SH-SY5Y (cell line): ENCODE measurements at regions not wholly inside any gene's neighbourhood (a gene's known extent, or its start where the extent isn't known, plus 50 kb on each side); places are given as distances from the start of the nearest gene placed in this dataset.

Experiments used
- GATA2 ChIP-seq: IDR thresholded peaks from 2 replicates; pipeline ENCODE4 v1.6.1; 2011; ENCODE audit warnings: mild to moderate bottlenecking, low read depth, low read length
- GATA3 ChIP-seq: IDR thresholded peaks from 2 replicates; pipeline ENCODE4 v1.6.1; 2011; ENCODE audit warnings: low read depth, mild to moderate bottlenecking, low read length, moderate library complexity

DNA sequence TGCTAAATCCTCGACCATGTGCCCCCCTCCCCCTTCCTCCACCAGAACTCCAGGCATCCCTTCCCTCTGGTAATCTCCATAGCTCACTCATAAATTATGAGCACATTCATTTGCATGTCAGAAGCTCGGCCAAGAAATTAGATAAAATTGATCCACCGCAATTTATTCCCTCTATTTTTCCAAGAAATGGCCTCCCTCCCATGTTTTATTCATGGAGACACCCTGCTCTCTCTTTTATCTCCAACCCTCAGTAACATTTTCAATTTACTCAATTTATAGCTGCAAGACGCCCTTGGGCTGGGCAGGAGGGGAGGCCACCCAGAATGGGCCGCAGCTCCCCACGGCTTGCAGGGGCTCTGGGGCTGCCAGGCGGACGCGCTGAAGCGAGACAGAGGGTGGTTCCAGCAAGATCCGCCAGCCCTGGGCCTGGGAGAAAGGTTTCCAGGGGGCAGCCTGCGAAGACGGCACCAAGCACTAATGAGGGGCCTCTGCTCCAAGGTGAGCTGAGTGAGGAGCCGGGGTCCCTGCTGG, 54.7 kb upstream of the ZNF423 start:
- no peak for TF ChIP-seq GATA3
- TF ChIP-seq GATA2: no peak

GRCh38 chr16:49911430-49911829, 55.5 kb upstream of the ZNF423 start:
- TF ChIP-seq GATA3 (no peak), GATA2 (no peak)

GRCh38 chr16:49912721-49913120, 56.8 kb upstream of the ZNF423 start:
- no peak for TF ChIP-seq GATA3
- no peak for TF ChIP-seq GATA2

DNA sequence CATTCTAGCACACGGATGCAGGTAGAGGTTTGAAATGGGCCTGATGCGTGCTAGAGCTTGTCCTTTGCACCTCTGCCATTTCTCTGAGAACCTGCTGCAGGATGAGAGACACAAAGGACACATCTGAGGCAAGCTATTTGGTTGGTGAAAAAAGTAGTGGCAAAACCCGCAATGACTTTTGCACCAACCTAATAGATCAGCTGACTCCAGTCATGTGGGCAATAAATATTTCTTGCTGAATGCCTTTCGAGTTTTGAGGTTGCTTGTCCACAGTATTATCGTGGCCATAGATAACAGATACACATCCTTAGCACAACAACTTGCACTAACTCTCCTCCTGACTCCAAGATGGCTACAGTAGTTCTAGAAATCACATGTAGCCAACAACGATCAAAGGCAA, 57.8 kb upstream of the ZNF423 start:
- no peak for TF ChIP-seq GATA3
- TF ChIP-seq GATA2: no peak

DNA sequence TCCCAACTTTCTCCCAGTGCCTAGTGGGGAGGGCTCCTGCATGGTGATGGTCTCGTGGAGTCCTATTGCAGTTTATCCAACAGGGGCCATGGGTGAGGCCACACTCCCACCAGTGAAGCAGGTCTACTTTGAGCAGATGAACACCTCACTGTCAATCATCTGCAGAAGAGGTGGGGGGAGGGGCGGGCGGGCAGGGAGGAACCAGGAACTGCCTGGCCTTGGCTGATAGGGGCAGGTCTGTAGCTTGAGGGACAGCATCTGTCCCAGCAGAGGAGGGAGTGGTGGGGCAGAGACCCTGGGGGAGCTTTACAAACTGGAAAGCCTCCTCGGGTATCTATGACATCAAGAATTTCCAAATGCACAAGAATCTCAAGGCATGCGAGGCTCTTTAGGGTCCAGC, 58.7 kb upstream of the ZNF423 start:
- TF ChIP-seq GATA2 (no peak), GATA3 (no peak)

GRCh38 chr16:49918257-49918656, 62.3 kb upstream of the ZNF423 start:
- TF ChIP-seq GATA2 (no peak), GATA3 (no peak)

DNA sequence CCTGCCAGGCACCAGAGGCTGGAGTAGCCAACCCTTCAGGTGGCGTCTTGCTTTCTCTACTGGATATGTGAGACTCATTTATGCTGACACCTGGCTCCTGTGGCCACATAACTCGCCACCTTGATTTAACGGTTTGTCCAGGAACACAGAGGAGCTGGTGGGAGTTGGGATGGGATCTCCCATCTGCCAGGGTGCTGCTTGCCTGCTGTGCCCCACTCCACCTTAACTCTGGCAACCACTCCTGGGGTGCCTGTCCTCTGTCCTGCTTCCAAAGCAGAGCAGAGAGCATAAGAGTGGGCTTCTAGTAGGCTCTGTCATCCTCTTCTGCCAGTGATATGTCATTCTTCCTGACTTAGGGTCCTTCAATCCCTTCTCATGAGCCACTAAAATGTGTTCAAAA, 63.4 kb upstream of the ZNF423 start:
- TF ChIP-seq GATA2: no peak
- TF ChIP-seq GATA3: no peak

DNA sequence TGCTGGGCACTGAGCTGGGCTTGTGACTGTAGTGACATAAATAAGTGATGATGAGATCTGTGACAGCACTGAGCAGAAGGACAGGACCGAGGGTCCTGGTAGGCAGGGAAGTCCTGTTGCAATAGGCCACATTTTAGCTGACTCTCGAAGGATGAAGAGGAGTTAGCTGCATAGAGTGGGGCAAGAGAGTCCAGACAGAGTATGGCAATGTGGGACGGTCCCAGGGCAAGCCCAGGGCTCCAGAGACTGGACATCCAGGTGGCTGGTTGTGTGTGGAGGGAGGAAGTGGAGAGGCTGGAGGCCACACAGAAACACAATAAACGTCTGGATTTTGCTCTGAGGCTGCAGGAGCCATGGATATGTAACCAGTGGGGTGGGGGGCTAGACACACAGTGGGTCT, 64.5 kb upstream of the ZNF423 start:
- TF ChIP-seq GATA3: no peak
- TF ChIP-seq GATA2: no peak

GRCh38 chr16:49921106-49921505, 65.2 kb upstream of the ZNF423 start:
- TF ChIP-seq GATA2 (no peak), GATA3 (no peak)

DNA sequence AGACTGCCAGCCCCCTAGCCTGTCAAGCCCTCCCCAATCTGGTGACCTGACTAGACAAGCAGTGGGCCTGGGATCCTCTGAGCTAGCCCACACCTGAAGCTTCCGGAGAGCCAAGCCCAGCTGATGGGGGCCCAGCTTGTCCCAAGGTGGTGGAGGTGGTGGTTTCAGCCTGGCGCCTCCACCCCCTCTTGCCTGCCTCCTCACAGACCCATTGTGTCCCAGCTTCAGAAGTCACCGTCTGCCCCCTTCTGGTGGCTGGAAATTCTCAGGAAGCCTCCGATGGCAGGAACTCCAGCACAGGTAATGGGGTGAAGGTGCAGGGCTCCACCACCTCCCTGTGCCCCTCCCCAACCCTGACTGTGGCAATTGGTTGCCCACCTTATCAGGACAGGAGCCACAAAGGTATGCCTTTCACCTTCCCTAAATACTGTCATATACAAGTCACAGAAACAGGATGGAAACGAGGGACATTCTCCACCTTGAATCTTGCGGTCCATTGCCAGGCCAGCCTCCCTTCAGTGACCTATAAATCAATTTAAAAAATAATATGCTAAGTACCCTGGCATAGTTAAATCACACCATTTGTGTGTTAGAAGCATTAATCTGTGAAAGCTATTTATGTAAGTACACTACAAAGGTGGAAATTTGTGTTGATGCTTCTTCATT, 66.0 kb upstream of the ZNF423 start:
- TF ChIP-seq GATA3 (no peak), GATA2 (no peak)

DNA sequence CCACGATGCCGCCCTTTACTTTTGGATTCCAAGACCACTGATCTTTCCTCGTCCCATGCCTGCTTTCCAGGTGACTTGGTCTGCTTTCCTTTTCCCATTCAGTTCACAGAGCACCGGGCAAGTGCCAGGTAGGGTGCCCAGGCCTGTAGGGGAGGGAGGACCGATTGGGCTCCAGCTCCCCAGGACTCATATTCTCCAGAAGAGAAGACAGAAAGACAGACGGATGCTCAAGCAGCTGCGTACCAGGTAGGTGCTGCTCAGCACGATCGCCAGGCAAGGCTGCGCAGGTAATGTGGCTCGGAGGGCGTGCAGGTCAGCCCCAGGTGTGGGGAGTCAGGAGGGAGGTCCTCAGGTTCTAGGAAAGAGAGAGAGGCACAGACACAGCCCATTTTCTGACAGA, 67.5 kb upstream of the ZNF423 start:
- no peak for TF ChIP-seq GATA3
- no peak for TF ChIP-seq GATA2

DNA sequence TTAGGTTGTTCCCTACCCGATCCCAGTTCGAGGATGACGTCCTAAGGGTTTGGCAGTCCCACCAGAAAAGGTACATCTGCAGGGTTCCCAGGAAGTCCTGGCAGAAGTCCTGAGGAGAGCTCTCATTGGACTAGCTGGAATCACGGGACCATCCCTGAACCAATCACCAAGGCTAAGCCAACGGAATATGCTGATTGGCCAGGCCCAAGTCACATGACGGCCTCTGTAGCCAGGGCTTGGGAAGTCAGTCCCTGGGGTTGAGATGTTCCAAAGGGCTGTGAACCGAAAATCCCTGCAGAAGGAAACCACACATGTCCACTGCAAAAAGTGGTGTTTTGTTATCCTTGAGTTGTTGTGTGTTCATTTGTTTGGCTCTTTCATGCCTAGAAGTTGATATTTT, 68.2 kb upstream of the ZNF423 start:
- TF ChIP-seq GATA2: no peak
- TF ChIP-seq GATA3: no peak

DNA sequence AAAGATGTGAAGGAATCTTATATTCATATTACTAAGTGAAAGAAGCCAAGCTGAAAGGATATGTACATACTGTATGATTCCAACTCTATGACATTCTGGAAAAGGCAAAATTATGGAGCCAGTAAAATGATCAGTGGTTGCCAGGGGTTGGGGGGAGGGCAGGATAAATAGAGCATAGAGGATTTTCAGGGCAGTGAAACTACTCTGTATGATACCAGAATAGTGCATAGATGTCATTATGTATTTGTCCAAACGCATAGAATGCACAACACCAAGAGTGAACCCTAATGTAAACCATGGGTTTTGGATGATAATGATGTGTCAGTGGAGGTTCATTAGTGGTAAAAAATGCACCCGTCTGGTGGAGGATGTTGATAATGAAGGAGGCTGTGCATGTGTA, 71.0 kb upstream of the ZNF423 start:
- no peak for TF ChIP-seq GATA3
- no peak for TF ChIP-seq GATA2

DNA sequence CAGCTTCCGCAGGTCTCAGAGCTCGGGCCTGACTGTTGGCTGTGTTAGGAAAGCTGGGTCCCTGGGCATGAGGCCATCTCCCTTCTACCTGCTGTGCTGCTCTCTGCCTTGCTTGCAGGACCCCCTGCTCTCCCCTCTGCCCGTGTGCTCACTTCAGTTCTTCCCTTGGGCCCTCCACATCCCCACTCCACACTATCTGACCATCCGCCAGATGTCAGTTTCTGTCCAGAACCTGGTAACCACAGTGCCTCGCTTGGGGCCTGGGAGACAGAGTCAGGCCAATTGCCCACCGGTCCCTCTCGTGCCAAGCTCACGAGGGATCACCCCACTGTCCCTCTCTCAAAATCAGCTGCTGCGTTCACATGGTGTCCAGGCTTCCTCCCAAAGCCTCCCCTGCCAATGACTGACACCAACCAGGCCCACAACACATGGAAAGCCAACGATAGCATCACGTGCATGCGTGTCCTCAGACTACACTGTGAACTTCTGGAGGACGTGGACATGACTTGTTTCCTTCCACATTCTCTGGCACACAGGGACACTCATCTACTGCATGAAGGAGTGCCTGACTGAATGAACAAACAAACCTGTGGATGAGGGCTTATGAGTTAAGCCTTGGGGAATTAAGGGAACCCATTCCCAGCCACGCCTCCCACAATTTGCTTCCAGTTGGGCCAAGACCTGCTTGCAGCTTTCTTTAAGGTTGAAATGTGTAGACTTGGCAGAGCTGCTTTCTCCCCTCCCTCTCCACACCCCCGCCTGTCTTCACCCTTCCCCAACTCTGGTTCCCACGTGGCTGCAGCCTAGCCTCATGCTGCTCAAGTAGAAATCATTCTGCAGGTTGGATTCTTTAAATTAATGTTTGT, 72.5 kb upstream of the ZNF423 start:
- TF ChIP-seq GATA3 (no peak), GATA2 (no peak)

DNA sequence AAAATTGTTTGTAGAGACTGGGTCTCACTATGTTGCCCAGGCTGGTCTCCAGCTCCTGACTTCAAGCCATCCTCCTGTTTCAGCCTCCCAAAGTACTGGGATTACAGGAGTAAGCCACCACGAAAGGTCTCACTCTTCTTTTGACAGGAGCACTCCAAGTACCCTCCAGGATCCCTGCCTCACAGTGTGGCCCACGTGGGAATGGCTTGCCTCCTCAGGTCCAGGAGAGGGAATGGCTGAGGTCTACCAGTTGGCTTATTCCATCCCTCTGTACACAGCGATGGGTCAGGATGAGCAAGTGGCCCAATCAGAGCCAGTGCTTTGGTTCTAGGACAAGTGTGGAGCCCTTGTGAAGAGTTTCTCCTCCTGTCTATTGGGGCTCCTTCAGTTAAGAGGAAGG, 73.7 kb upstream of the ZNF423 start:
- TF ChIP-seq GATA2: no peak
- TF ChIP-seq GATA3: no peak

- TF ChIP-seq GATA3 (no peak), GATA2 (no peak)
Observed at GRCh38 chr16:49930841-49931240, 74.9 kb upstream of the ZNF423 start.

DNA sequence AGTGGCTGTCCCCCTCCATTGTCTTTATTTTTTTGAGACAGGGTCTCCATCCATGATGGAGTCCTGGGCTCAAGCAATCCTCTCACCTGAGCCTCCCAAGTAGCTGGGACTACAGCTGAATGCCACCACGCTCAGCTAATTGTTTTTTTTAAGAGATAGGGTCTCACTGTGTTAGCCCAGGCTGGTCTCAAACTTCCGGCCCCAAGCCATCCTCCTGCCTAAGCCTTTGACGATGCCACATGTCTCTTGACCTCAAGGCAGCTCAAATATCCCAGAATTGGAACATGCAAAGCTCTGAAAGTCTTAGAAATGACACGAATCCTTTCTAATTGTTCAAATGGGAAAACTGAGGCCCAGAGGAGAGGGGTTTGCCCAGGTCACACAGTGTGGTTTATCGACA, 75.4 kb upstream of the ZNF423 start:
- TF ChIP-seq GATA2 (no peak), GATA3 (no peak)
